ENCODE measurements at regions not wholly inside any gene's neighbourhood (a gene's known extent, or its start where the extent isn't known, plus 50 kb on each side); places are given as distances from the start of the nearest gene placed in this dataset.

DNA sequence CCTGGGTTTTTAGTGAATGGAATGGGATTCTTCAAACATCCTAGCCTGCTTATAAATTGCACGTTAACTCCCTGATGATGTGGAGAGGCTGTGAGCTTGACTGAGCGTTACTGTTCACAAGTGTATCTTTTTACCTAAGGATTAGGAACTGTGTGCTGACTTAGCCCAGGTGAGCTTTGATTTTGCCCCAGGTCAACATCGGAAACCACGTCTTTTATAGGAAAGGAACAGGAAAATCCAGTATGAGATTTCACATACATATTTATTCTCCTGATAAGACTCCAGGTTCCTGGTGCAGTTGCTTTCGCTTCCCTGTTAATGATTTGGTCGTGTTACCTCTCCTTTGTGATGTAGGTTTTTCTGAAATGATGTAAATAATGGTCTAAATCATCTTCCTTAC, 103.2 kb upstream of the BASP1 start:
- peaks cover 3% of the 10 kb centered on the region for H3K27me3 Mint-ChIP-seq (ENCODE audit: unreplicated experiment)
- H3K27ac Mint-ChIP-seq (ENCODE audit: unreplicated experiment) = no peak overlapping the region
- no peaks in the 10 kb centered on the region for H3K4me1 Mint-ChIP-seq (ENCODE audit: low read depth, unreplicated experiment)
- no peaks in the 10 kb centered on the region for H3K9me3 Mint-ChIP-seq (ENCODE audit: unreplicated experiment)
- H3K36me3 Mint-ChIP-seq (ENCODE audit: unreplicated experiment) = no peaks in the 10 kb centered on the region
- TF ChIP-seq, protein P1, sequence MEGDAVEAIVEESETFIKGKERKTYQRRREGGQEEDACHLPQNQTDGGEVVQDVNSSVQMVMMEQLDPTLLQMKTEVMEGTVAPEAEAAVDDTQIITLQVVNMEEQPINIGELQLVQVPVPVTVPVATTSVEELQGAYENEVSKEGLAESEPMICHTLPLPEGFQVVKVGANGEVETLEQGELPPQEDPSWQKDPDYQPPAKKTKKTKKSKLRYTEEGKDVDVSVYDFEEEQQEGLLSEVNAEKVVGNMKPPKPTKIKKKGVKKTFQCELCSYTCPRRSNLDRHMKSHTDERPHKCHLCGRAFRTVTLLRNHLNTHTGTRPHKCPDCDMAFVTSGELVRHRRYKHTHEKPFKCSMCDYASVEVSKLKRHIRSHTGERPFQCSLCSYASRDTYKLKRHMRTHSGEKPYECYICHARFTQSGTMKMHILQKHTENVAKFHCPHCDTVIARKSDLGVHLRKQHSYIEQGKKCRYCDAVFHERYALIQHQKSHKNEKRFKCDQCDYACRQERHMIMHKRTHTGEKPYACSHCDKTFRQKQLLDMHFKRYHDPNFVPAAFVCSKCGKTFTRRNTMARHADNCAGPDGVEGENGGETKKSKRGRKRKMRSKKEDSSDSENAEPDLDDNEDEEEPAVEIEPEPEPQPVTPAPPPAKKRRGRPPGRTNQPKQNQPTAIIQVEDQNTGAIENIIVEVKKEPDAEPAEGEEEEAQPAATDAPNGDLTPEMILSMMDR (IDR thresholded peaks at IDR 0.05; ENCODE audit: partially characterized antibody, unreplicated experiment) = no peak
- no peak overlapping the region for H3K4me3 Mint-ChIP-seq (ENCODE audit: unreplicated experiment)
- DNase-seq = no peak

DNA sequence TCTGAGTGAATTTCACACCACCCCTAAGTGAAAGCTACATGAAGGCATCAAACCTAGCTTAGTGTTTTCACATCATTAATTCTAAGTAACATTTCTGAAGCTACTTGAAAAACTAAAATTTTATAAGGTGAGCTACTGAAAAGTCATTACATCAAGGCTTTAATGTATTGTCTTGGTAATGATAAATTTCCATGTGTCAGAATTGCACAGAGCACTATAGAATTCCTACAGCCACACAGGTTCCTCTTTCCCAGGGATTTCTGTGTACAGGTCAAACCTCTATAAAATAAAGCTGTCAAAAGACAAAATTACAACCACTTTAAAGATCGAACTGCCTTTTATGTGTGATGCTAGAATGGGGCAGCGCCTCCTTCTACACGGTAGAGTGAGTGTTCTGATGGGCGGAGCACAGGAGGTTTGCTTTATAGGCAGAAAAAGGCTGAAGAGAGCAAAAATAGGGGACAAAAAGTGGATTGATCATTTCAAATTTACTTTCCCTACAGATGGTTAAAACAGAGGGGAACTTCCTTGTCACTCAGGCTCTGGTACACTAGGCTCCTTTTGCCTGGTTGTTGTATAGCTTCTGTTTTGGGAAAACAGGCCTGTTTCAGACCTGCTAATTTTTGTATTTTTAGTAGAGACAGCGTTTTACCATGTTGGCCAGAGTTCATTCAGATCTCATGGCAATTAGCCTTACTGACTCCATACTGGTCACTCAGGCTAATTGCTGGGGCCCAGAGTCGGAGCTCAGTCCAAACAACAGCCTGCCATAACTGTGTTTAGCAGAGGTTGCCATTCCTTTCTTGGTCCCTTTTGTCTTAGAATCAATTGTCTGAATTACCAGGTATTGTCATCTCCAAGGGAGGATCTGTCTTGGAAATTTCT, 102.5 kb upstream of the BASP1 start:
- Mint-ChIP-seq H3K27ac (ENCODE audit: unreplicated experiment) (no peak overlapping the region), H3K27me3 (ENCODE audit: unreplicated experiment) (peaks cover 3% of the 10 kb centered on the region), H3K4me1 (ENCODE audit: low read depth, unreplicated experiment) (no peaks in the 10 kb centered on the region), H3K36me3 (ENCODE audit: unreplicated experiment) (no peaks in the 10 kb centered on the region), H3K9me3 (ENCODE audit: unreplicated experiment) (no peaks in the 10 kb centered on the region), H3K4me3 (ENCODE audit: unreplicated experiment) (no peak overlapping the region)
- TF ChIP-seq, protein P1 (IDR thresholded peaks at IDR 0.05; ENCODE audit: partially characterized antibody, unreplicated experiment) = no peak
- no peak for DNase-seq

DNA sequence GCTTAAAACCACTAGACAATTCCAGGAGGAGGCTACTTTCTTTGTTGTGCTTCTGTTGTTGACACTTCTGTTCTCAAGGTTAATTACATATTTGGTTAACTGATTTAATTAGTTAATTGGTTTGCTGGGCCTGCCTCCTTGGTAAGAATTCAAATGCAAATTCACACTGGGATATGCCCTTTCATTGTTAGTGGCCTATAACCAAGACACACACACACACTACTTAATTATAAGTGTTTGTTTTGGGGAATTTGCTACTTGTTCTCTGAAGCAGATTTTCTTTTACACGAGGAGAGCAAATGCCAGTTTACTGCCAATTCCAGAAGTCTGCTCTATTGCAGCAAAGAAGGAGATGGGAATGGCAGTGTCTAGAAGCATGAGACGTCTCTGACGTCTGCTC, 101.6 kb upstream of the BASP1 start:
- Mint-ChIP-seq H3K4me1 (ENCODE audit: low read depth, unreplicated experiment) (no peaks in the 10 kb centered on the region), H3K4me3 (ENCODE audit: unreplicated experiment) (no peak overlapping the region)

DNA sequence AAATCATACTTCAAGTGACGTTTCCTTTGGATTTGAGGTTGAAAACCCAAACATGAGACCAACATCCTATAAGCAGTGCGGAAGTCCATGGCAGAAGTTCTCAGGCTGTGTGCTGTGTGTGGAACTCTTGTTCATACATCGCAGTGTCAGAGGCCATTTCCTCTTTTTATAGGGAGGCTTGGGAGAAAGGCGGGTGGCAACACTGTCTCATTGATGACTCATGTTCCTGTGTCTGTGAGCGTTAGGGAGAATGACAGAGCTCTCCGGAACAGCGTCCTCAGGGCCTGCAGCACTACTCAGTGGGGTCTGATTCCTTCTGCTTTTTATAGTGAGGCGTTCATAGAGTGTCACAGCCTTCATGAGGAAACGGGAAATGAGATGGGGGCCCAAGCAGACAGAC, 98.8 kb upstream of the BASP1 start:
- Mint-ChIP-seq H3K4me1 (ENCODE audit: low read depth, unreplicated experiment) (no peaks in the 10 kb centered on the region), H3K9me3 (ENCODE audit: unreplicated experiment) (no peaks in the 10 kb centered on the region), H3K36me3 (ENCODE audit: unreplicated experiment) (peaks cover 4% of the 10 kb centered on the region), H3K27me3 (ENCODE audit: unreplicated experiment) (peaks cover 2% of the 10 kb centered on the region), H3K4me3 (ENCODE audit: unreplicated experiment) (no peak overlapping the region), H3K27ac (ENCODE audit: unreplicated experiment) (no peak overlapping the region)
- TF ChIP-seq, protein P1 (IDR thresholded peaks at IDR 0.05; ENCODE audit: partially characterized antibody, unreplicated experiment) = no peak
- no peak for DNase-seq

More for the DNA sequence above, 101.6 kb upstream of the BASP1 start:
- H3K27me3 Mint-ChIP-seq (ENCODE audit: unreplicated experiment) = peaks cover 5% of the 10 kb centered on the region
- H3K9me3 Mint-ChIP-seq (ENCODE audit: unreplicated experiment) = no peaks in the 10 kb centered on the region
- H3K36me3 Mint-ChIP-seq (ENCODE audit: unreplicated experiment) = peaks cover 2% of the 10 kb centered on the region
- H3K27ac Mint-ChIP-seq (ENCODE audit: unreplicated experiment) = no peak overlapping the region
- no peak for DNase-seq
- TF ChIP-seq, protein P1 (IDR thresholded peaks at IDR 0.05; ENCODE audit: partially characterized antibody, unreplicated experiment) = no peak

DNA sequence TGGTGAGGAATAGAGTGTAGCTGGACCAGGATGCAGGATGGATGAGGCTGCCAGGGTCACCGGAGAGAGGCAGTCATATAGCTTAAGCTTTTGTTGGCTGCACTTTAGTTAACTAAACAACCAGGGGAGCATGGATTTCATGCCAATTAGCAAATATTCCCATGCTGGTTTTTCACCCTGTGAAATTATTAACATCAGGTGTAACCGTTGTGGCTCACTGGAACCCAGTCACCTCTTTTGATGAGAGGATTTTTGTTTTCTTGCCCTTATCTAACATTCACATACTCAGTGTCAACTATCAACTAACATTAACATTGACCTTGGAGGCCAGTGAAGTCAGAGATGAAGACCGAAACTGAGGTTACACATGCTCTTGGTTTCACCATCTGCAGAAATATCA, 97.2 kb upstream of the BASP1 start:
- peaks cover 2% of the 10 kb centered on the region for H3K27me3 Mint-ChIP-seq (ENCODE audit: unreplicated experiment)
- H3K9me3 Mint-ChIP-seq (ENCODE audit: unreplicated experiment) = no peaks in the 10 kb centered on the region
- no peak overlapping the region for H3K4me3 Mint-ChIP-seq (ENCODE audit: unreplicated experiment)
- TF ChIP-seq, protein P1 (IDR thresholded peaks at IDR 0.05; ENCODE audit: partially characterized antibody, unreplicated experiment) = no peak
- no peaks in the 10 kb centered on the region for H3K4me1 Mint-ChIP-seq (ENCODE audit: low read depth, unreplicated experiment)
- DNase-seq = no peak
- H3K27ac Mint-ChIP-seq (ENCODE audit: unreplicated experiment) = no peak overlapping the region
- H3K36me3 Mint-ChIP-seq (ENCODE audit: unreplicated experiment) = peaks cover 4% of the 10 kb centered on the region

Measured in glutamatergic neuron (in vitro differentiated cells).